HepG2 (cell line): ENCODE measurements at regions not wholly inside any gene's neighbourhood (a gene's known extent, or its start where the extent isn't known, plus 50 kb on each side); places are given as distances from the start of the nearest gene placed in this dataset.

Experiments
- ATAC-seq: fragments of 200-7000 bp; cut with Tn5 transposase; 3 replicates; pipeline ENCODE4 v1.9.1; 2020; ENCODE audit warnings: mild to moderate bottlenecking, moderate library complexity
- BruUV-seq: library from RNA; stranded (reverse); fragments of 400-500 nt; replicated peaks from 2 replicates; lab custom pipeline; 2021; lab: Mats Ljungman, UMichigan
- CTCF ChIA-PET: fragments of 300-600 bp; formaldehyde crosslinking; extraction: SDS; loops from one replicate; lab custom pipeline; 2021; ENCODE audit warnings: low total read pairs, inconsistent platforms, low intra/inter-chr PET ratio; lab: Yijun Ruan, JAX
- POLR2A ChIA-PET: fragments of 350-600 bp; sonication (Branson Sonifier 250); formaldehyde crosslinking; loops from one replicate; lab custom pipeline; 2020; ENCODE audit warnings: antibody characterized with exemption, inconsistent platforms; lab: Yijun Ruan, JAX
- DNase-seq: peaks from one replicate; pipeline ENCODE4 v3.0.0-alpha.2; 2015; ENCODE audit warnings: low spot score
- FAIRE-seq: peaks from 3 replicates; lab custom pipeline; 2011; peaks lifted over from hg19 to GRCh38; lab: Jason Lieb, UNC
- H2AFZ ChIP-seq: one replicate; pipeline ENCODE4 v1.6.1; 2011; ENCODE audit warnings: low read length, inconsistent platforms
- H3K27ac ChIP-seq: fragments of 300-600 bp; 3 replicates; pipeline ENCODE4 v1.8.0; 2011; ENCODE audit warnings: mixed run types, mild to moderate bottlenecking, mixed read lengths, low read length, inconsistent platforms; ENCODE audit not compliant: insufficient read depth; ENCODE audit errors: extremely low read length
- H3K27me3 ChIP-seq, 2 experiments: fragments of 200-600 bp in 1 of 2; 2 replicates in 1 of 2; 3 replicates in 1 of 2; pipeline versions ENCODE4 v1.6.0 to v1.8.0; 2011; ENCODE audit warnings: low read length in 2 of 2, mild to moderate bottlenecking in 2 of 2, moderate library complexity in 2 of 2, inconsistent platforms in 1 of 2; ENCODE audit not compliant: insufficient read depth in 2 of 2, control insufficient read depth in 1 of 2
- H3K36me3 ChIP-seq, 2 experiments: fragments of 200-600 bp in 1 of 2; replicated peaks in 1 of 2; 2 replicates in 1 of 2; 3 replicates in 1 of 2; pipeline versions ENCODE4 v1.5.1 to v1.8.0; 2011; ENCODE audit warnings: low read length in 2 of 2, inconsistent platforms in 1 of 2; ENCODE audit not compliant: insufficient read depth in 2 of 2, control insufficient read depth in 1 of 2
- H3K4me1 ChIP-seq: 2 replicates; pipeline ENCODE4 v1.5.1; 2012; ENCODE audit warnings: low read length, inconsistent platforms; ENCODE audit not compliant: insufficient read depth
- H3K4me2 ChIP-seq: 2 replicates; pipeline ENCODE4 v1.6.0; 2011; ENCODE audit warnings: low read depth, low read length, inconsistent platforms
- H3K4me3 ChIP-seq, 3 experiments: fragments of 200-600 bp in 1 of 3; sonication (generic), shearing (Covaris generic) in 1 of 3; replicated peaks in 1 of 3; 2 replicates each; pipeline ENCODE4 v1.5.1; 2011 to 2016; ENCODE audit warnings: low read length in 3 of 3, inconsistent platforms in 2 of 3, low read depth in 2 of 3, mild to moderate bottlenecking in 2 of 3, control low read depth in 1 of 3, mixed read lengths in 1 of 3; ENCODE audit not compliant: insufficient read depth in 1 of 3
- H3K79me2 ChIP-seq: one replicate; pipeline ENCODE4 v1.6.1; 2011; ENCODE audit warnings: low read length, inconsistent platforms; ENCODE audit not compliant: insufficient read depth
- H3K9ac ChIP-seq: 2 replicates; pipeline ENCODE4 v1.6.0; 2011; ENCODE audit warnings: mild to moderate bottlenecking, low read depth, low read length, inconsistent platforms; ENCODE audit not compliant: insufficient read depth
- H3K9me3 ChIP-seq: 2 replicates; pipeline ENCODE4 v1.5.1; 2012; ENCODE audit warnings: mild to moderate bottlenecking, low read length
- H4K20me1 ChIP-seq: 2 replicates; pipeline ENCODE4 v1.6.0; 2011; ENCODE audit warnings: inconsistent platforms, mild to moderate bottlenecking, low read length, moderate library complexity; ENCODE audit not compliant: insufficient read depth
- ATRX ChIP-seq: sonication (generic); formaldehyde crosslinking; IDR thresholded peaks from 2 replicates; pipeline ENCODE4 v1.4.0; 2020; ENCODE audit warnings: missing genetic modification reagents, borderline replicate concordance
- BCL6 ChIP-seq: IDR thresholded peaks from 2 replicates; pipeline ENCODE4 v1.6.1; 2016; ENCODE audit warnings: missing genetic modification reagents, missing compliant biosample characterization
- HOMEZ ChIP-seq: IDR thresholded peaks from 2 replicates; pipeline ENCODE4 v1.6.1; 2016; ENCODE audit warnings: low read depth
- KLF13 ChIP-seq: sonication (generic); formaldehyde crosslinking; IDR thresholded peaks from 2 replicates; pipeline ENCODE4 v1.4.0; 2020; ENCODE audit warnings: mild to moderate bottlenecking, missing genetic modification reagents
- THAP8 ChIP-seq: sonication (generic); formaldehyde crosslinking; IDR thresholded peaks from 2 replicates; pipeline ENCODE4 v1.5.1; 2020; ENCODE audit warnings: missing genetic modification reagents, mild to moderate bottlenecking, borderline replicate concordance
- ZFAT ChIP-seq: sonication (generic); formaldehyde crosslinking; conservative IDR thresholded peaks from 2 replicates; pipeline ENCODE4 v1.8.1; 2023; ENCODE audit warnings: missing genetic modification reagents, inconsistent platforms
- ZNF275 ChIP-seq: sonication (generic); formaldehyde crosslinking; IDR thresholded peaks from 2 replicates; pipeline ENCODE4 v1.8.0; 2022; ENCODE audit warnings: missing genetic modification reagents, mild to moderate bottlenecking, inconsistent platforms, borderline replicate concordance
- ZNF460 ChIP-seq: sonication (generic); formaldehyde crosslinking; IDR thresholded peaks from 2 replicates; pipeline ENCODE4 v1.5.1; 2020; ENCODE audit warnings: missing genetic modification reagents, mild to moderate bottlenecking, borderline replicate concordance
- ZNF510 ChIP-seq: sonication (generic); formaldehyde crosslinking; IDR thresholded peaks from 2 replicates; pipeline ENCODE4 v1.4.0; 2020; ENCODE audit warnings: low read depth, mild to moderate bottlenecking, missing genetic modification reagents
- ZSCAN5A ChIP-seq: sonication (generic); formaldehyde crosslinking; IDR thresholded peaks from 2 replicates; pipeline ENCODE4 v1.8.0; 2022; ENCODE audit warnings: mild to moderate bottlenecking, missing genetic modification reagents, borderline replicate concordance
- WGBS: methylation state at CpG from one replicate; pipeline ENCODE4 v1.1.6; 2017; ENCODE audit warnings: low lambda C conversion rate; 5-methylcytosine and 5-hydroxymethylcytosine counted together
- in situ Hi-C: cut with HindIII; loops from 2 replicates; pipeline ENCODE4 v1.10.0; 2017; ENCODE audit warnings: low pct_unique_long_range_greater_than_20kb; ENCODE audit not compliant: extremely low pct_ligation_motif_present
- intact Hi-C: fragments of 100-400 bp; cut with micrococcal nuclease; formaldehyde crosslinking; loops from one replicate; pipeline ENCODE4 v1.10.0; 2022; ENCODE audit not compliant: unreplicated experiment

- peaks cover 24% of the 10 kb centered on the region; the same call in 1 of the 2 replicates for H3K9me3 ChIP-seq
- TF ChIP-seq ZNF510 (CRISPR knock-in tag) (no peak), BCL6 (CRISPR knock-in tag) (no peak), ZNF460 (CRISPR knock-in tag) (no peak), ZSCAN5A (no peak), HOMEZ (CRISPR knock-in tag) (no peak), KLF13 (CRISPR knock-in tag) (no peak), ZFAT (CRISPR knock-in tag) (no peak), ATRX (CRISPR knock-in tag) (no peak), ZNF275 (CRISPR knock-in tag) (no peak), THAP8 (CRISPR knock-in tag) (no peak)
- intact Hi-C loops (no loop called here), in situ Hi-C loops (no loop called here)
- POLR2A ChIA-PET, result no interaction called here
- FAIRE-seq (no peak), ATAC-seq (no peak), DNase-seq (no peak)
- no peak overlapping the region for H3K9ac ChIP-seq
- H3K36me3 ChIP-seq, result no peaks in the 10 kb centered on the region
- no peak overlapping the region for H3K4me3 ChIP-seq
- H3K27ac ChIP-seq, result no peak overlapping the region
- WGBS, result 0% methylated on average over 1 of the region's 1 CpG
- H3K79me2 ChIP-seq, result no peaks in the 10 kb centered on the region
- CTCF ChIA-PET, result no interaction called here
- BruUV-seq, result no TSS peak
- H2AFZ ChIP-seq, result no peak overlapping the region
- no peaks in the 10 kb centered on the region for H3K4me1 ChIP-seq
- H4K20me1 ChIP-seq, result no peaks in the 10 kb centered on the region
- no peak overlapping the region for H3K4me2 ChIP-seq
- H3K27me3 ChIP-seq, result no peaks in the 10 kb centered on the region
Measured at GRCh38 chrY:19207048-19207447, 433.5 kb upstream of the HSFY2 start.
